HCT116 (cell line): ENCODE measurements at regions not wholly inside any gene's neighbourhood (a gene's known extent, or its start where the extent isn't known, plus 50 kb on each side); places are given as distances from the start of the nearest gene placed in this dataset.
"Not testable (repeated sequence)": the region's sequence is repeated elsewhere in the genome, so short reads cannot be mapped to it uniquely, and the experiment has no call there.

ENCODE experiments used
- ZNF274 ChIP-seq: fragments of 200-500 bp; sonication (Bioruptor generic); IDR thresholded peaks from 2 replicates; pipeline ENCODE4 v1.6.1; 2014; ENCODE audit warnings: mild to moderate bottlenecking, low read depth, low read length, inconsistent platforms
- TF ChIP-seq, protein P1 (sequence below), 3 experiments: fragments of 200-600 bp in 1 of 3; sonication (generic) in 1 of 3; IDR thresholded peaks in 2 of 3; conservative IDR thresholded peaks in 1 of 3; 2 replicates each; pipeline ENCODE4 v1.5.1; 2012 to 2017; ENCODE audit warnings: low read depth in 2 of 3, low read length in 2 of 3, antibody characterized with exemption in 1 of 3, borderline replicate concordance in 1 of 3, control low read depth in 1 of 3, mild to moderate bottlenecking in 1 of 3, mixed read lengths in 1 of 3, mixed run types in 1 of 3, moderate library complexity in 1 of 3; ENCODE audit not compliant: insufficient read depth in 1 of 3
- TF ChIP-seq, protein P2 (sequence below): IDR thresholded peaks from 2 replicates; pipeline ENCODE4 v1.6.1; 2012

- TF ChIP-seq ZNF274, result not testable (repeated sequence)
- TF ChIP-seq, protein P1, sequence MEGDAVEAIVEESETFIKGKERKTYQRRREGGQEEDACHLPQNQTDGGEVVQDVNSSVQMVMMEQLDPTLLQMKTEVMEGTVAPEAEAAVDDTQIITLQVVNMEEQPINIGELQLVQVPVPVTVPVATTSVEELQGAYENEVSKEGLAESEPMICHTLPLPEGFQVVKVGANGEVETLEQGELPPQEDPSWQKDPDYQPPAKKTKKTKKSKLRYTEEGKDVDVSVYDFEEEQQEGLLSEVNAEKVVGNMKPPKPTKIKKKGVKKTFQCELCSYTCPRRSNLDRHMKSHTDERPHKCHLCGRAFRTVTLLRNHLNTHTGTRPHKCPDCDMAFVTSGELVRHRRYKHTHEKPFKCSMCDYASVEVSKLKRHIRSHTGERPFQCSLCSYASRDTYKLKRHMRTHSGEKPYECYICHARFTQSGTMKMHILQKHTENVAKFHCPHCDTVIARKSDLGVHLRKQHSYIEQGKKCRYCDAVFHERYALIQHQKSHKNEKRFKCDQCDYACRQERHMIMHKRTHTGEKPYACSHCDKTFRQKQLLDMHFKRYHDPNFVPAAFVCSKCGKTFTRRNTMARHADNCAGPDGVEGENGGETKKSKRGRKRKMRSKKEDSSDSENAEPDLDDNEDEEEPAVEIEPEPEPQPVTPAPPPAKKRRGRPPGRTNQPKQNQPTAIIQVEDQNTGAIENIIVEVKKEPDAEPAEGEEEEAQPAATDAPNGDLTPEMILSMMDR (IDR thresholded peaks at IDR 0.05 in 2 of 3, conservative IDR thresholded peaks at IDR 0.05 in 1 of 3; ENCODE audit: borderline replicate concordance in 1 of 3, insufficient read depth in 1 of 3, low read depth in 2 of 3, low read length in 2 of 3), result not testable (repeated sequence)
- TF ChIP-seq, protein P2, sequence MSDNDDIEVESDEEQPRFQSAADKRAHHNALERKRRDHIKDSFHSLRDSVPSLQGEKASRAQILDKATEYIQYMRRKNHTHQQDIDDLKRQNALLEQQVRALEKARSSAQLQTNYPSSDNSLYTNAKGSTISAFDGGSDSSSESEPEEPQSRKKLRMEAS, result not testable (repeated sequence)
Measured at GRCh38 chr4:69348746-69349145, 68.5 kb downstream of the UGT2B28 start.
